GM23338 (cell line): ENCODE measurements at regions not wholly inside any gene's neighbourhood (a gene's known extent, or its start where the extent isn't known, plus 50 kb on each side); places are given as distances from the start of the nearest gene placed in this dataset.

ENCODE experiments used
- CREB1 ChIP-seq: fragments of 250-450 bp; sonication (Bioruptor Pico); IDR thresholded peaks from 2 replicates; pipeline ENCODE4 v1.5.0; 2020; ENCODE audit warnings: low read depth, mild to moderate bottlenecking, moderate library complexity
- EZH2 ChIP-seq: fragments of 200-600 bp; sonication (generic); IDR thresholded peaks from one replicate; pipeline ENCODE4 v1.8.0; 2017; ENCODE audit warnings: antibody characterized with exemption, mild to moderate bottlenecking, low read depth; ENCODE audit not compliant: unreplicated experiment
- EZH2phosphoT487 ChIP-seq: fragments of 200-600 bp; sonication (generic); IDR thresholded peaks from one replicate; pipeline ENCODE4 v1.8.1; 2018; ENCODE audit warnings: antibody characterized with exemption; ENCODE audit not compliant: unreplicated experiment
- JUNB ChIP-seq: IDR thresholded peaks from one replicate; pipeline ENCODE4 v1.6.1; 2016; ENCODE audit warnings: antibody characterized with exemption; ENCODE audit not compliant: unreplicated experiment
- POLR2AphosphoS5 ChIP-seq: IDR thresholded peaks from 2 replicates; pipeline ENCODE4 v1.6.1; 2016; ENCODE audit warnings: antibody characterized with exemption, low read depth
- ZNF114 ChIP-seq: fragments of 250-450 bp; sonication (Bioruptor Pico); IDR thresholded peaks from 2 replicates; pipeline ENCODE4 v1.5.0; 2020; ENCODE audit warnings: mild to moderate bottlenecking, moderate library complexity
- TF ChIP-seq, protein P1 (sequence below): fragments of 250-450 bp; sonication (Bioruptor Pico); IDR thresholded peaks from 2 replicates; pipeline ENCODE4 v1.5.0; 2020; ENCODE audit warnings: mild to moderate bottlenecking, moderate library complexity
- TF ChIP-seq, protein P2 (sequence below): IDR thresholded peaks from 2 replicates; pipeline ENCODE4 v1.6.1; 2016; ENCODE audit warnings: antibody characterized with exemption
- TF ChIP-seq, protein P3 (sequence below), 2 experiments: fragments of 200-600 bp in 1 of 2; sonication (generic) in 1 of 2; conservative IDR thresholded peaks; 2 replicates each; pipeline versions ENCODE4 v1.5.1 to v1.6.1; 2016 to 2017; ENCODE audit warnings: antibody characterized with exemption in 2 of 2, low read depth in 2 of 2, mild to moderate bottlenecking in 2 of 2, moderate library complexity in 1 of 2

- TF ChIP-seq, protein P1, sequence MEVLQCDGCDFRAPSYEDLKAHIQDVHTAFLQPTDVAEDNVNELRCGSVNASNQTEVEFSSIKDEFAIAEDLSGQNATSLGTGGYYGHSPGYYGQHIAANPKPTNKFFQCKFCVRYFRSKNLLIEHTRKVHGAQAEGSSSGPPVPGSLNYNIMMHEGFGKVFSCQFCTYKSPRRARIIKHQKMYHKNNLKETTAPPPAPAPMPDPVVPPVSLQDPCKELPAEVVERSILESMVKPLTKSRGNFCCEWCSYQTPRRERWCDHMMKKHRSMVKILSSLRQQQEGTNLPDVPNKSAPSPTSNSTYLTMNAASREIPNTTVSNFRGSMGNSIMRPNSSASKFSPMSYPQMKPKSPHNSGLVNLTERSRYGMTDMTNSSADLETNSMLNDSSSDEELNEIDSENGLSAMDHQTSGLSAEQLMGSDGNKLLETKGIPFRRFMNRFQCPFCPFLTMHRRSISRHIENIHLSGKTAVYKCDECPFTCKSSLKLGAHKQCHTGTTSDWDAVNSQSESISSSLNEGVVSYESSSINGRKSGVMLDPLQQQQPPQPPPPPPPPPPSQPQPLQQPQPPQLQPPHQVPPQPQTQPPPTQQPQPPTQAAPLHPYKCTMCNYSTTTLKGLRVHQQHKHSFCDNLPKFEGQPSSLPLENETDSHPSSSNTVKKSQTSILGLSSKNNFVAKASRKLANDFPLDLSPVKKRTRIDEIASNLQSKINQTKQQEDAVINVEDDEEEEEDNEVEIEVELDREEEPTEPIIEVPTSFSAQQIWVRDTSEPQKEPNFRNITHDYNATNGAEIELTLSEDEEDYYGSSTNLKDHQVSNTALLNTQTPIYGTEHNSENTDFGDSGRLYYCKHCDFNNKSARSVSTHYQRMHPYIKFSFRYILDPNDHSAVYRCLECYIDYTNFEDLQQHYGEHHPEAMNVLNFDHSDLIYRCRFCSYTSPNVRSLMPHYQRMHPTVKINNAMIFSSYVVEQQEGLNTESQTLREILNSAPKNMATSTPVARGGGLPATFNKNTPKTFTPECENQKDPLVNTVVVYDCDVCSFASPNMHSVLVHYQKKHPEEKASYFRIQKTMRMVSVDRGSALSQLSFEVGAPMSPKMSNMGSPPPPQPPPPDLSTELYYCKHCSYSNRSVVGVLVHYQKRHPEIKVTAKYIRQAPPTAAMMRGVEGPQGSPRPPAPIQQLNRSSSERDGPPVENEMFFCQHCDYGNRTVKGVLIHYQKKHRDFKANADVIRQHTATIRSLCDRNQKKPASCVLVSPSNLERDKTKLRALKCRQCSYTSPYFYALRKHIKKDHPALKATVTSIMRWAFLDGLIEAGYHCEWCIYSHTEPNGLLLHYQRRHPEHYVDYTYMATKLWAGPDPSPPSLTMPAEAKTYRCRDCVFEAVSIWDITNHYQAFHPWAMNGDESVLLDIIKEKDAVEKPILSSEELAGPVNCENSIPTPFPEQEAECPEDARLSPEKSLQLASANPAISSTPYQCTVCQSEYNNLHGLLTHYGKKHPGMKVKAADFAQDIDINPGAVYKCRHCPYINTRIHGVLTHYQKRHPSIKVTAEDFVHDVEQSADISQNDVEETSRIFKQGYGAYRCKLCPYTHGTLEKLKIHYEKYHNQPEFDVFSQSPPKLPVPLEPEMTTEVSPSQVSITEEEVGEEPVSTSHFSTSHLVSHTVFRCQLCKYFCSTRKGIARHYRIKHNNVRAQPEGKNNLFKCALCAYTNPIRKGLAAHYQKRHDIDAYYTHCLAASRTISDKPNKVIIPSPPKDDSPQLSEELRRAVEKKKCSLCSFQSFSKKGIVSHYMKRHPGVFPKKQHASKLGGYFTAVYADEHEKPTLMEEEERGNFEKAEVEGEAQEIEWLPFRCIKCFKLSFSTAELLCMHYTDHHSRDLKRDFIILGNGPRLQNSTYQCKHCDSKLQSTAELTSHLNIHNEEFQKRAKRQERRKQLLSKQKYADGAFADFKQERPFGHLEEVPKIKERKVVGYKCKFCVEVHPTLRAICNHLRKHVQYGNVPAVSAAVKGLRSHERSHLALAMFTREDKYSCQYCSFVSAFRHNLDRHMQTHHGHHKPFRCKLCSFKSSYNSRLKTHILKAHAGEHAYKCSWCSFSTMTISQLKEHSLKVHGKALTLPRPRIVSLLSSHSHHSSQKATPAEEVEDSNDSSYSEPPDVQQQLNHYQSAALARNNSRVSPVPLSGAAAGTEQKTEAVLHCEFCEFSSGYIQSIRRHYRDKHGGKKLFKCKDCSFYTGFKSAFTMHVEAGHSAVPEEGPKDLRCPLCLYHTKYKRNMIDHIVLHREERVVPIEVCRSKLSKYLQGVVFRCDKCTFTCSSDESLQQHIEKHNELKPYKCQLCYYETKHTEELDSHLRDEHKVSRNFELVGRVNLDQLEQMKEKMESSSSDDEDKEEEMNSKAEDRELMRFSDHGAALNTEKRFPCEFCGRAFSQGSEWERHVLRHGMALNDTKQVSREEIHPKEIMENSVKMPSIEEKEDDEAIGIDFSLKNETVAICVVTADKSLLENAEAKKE (CRISPR knock-in tag) = no peak
- TF ChIP-seq ZNF114 (CRISPR knock-in tag) (no peak), POLR2AphosphoS5 (no peak), EZH2phosphoT487 (no peak), EZH2 (no peak), JUNB (no peak), CREB1 (CRISPR knock-in tag) (no peak)
- TF ChIP-seq, protein P2, sequence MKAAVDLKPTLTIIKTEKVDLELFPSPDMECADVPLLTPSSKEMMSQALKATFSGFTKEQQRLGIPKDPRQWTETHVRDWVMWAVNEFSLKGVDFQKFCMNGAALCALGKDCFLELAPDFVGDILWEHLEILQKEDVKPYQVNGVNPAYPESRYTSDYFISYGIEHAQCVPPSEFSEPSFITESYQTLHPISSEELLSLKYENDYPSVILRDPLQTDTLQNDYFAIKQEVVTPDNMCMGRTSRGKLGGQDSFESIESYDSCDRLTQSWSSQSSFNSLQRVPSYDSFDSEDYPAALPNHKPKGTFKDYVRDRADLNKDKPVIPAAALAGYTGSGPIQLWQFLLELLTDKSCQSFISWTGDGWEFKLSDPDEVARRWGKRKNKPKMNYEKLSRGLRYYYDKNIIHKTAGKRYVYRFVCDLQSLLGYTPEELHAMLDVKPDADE = no peak
- TF ChIP-seq, protein P3, sequence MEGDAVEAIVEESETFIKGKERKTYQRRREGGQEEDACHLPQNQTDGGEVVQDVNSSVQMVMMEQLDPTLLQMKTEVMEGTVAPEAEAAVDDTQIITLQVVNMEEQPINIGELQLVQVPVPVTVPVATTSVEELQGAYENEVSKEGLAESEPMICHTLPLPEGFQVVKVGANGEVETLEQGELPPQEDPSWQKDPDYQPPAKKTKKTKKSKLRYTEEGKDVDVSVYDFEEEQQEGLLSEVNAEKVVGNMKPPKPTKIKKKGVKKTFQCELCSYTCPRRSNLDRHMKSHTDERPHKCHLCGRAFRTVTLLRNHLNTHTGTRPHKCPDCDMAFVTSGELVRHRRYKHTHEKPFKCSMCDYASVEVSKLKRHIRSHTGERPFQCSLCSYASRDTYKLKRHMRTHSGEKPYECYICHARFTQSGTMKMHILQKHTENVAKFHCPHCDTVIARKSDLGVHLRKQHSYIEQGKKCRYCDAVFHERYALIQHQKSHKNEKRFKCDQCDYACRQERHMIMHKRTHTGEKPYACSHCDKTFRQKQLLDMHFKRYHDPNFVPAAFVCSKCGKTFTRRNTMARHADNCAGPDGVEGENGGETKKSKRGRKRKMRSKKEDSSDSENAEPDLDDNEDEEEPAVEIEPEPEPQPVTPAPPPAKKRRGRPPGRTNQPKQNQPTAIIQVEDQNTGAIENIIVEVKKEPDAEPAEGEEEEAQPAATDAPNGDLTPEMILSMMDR (conservative IDR thresholded peaks at IDR 0.05; ENCODE audit: low read depth in 2 of 2) = no peak
Observed at GRCh38 chr5:67793418-67793817, 422.1 kb upstream of the PIK3R1 start (continued).
